SK-MEL-5 (cell line): ENCODE measurements at regions not wholly inside any gene's neighbourhood (a gene's known extent, or its start where the extent isn't known, plus 50 kb on each side); places are given as distances from the start of the nearest gene placed in this dataset.

Experiments used
- DNase-seq: peaks from one replicate; pipeline ENCODE4 v3.0.0-alpha.2; 2016; ENCODE audit warnings: low read depth, low spot score
- in situ Hi-C: cut with HindIII; loops from 2 replicates; pipeline ENCODE4 v1.10.0; 2016; ENCODE audit warnings: low sequenced_read_pairs, high pct_unique_total_duplicates, low pct_unique_long_range_greater_than_20kb

DNA sequence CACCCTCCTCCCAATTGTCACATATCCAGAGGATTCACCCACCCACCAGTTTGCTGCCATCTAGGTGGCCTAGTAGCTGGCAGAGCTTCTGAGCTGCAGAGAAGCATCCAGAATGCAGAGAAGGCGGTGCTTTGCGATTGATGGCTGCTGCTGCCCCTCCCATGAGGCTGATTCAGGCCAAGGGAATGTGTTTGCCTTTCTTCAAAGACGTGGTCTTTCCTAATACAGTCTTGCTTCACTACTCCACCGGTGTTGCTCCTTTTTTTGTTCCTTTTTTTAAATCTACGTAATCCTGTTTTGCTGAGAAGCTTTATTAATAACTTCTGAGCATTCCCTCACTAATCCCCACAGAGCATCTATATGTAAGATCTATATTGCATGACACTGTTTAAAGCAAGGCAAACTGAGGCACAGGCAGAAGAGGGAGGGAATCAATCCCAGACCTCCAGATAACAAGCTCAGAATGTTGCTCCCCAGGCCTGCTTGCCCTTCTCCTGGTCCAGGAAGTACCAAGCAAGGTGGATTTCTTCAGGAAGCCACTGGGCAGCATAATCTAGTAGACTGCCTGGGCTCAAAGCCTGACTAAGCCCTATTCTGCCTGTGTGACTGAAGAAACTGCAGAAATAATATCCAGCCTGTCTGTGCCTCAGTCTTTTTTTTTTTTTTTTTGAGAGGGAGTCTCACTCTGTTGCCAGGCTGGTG lies 275.5 kb upstream of the FMN2 start:
- DNase-seq, result peak; percentile 41
- in situ Hi-C loops, result no loop called here

DNA sequence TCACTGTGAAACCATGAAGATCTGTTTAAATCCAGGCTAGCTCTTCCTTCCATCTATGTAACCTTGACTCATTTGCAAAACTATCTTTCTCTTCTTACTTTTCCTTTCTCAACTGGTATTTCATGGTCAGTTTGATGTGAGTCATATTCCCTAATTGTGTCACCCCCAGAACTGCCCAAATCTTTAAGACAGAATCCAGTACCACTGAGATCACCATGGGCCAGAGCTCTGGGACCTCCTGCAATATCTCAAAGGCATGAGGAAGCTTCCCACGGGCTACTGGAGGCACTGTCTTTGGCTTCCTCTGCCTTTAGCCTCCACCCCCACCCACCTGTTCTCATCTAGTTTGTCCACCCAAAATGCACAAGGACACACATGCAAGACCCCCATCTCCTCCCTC lies 274.4 kb upstream of the FMN2 start:
- DNase-seq, result no peak
- in situ Hi-C loops, result no loop called here

DNA sequence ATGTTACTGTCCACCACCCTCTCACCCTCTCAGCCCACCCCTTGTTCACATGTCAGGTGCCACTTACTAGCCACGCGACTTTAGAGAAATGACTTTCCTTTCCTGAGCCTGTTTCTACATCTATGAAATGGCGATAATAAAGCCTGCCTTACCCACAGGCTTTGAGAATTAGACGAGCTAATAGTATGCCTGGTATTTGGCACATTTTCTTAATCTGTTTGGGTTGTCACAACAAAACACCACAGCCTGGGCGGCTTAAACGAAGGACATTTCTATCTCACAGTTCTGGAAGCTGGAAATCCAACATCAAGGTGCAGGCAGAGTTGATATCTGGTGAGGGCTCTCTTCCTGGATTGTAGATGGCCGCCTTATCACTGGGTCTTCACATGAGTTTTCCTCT lies 273.9 kb upstream of the FMN2 start:
- no peak for DNase-seq
- in situ Hi-C loops, result no loop called here

DNA sequence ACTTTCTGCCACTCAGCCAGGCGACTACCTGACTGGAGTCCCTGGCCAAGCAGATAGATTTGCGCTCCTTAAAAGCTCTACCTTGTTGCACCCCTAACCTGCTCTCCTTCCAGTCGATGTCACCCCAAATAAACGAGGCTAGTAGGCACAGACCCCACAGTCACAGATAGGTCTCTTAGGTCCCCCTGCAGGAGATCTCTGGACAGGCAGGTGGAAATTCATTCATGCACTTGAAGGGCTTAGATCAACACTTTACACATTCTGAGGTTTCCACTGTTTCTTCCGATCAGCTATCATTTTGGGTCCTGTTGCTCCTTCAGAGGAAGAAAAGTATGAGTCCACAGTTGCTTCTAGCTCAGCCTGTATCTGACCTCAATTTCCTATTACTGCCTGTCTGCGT lies 272.6 kb upstream of the FMN2 start:
- peak; percentile 30 for DNase-seq
- in situ Hi-C loops, result no loop called here

DNA sequence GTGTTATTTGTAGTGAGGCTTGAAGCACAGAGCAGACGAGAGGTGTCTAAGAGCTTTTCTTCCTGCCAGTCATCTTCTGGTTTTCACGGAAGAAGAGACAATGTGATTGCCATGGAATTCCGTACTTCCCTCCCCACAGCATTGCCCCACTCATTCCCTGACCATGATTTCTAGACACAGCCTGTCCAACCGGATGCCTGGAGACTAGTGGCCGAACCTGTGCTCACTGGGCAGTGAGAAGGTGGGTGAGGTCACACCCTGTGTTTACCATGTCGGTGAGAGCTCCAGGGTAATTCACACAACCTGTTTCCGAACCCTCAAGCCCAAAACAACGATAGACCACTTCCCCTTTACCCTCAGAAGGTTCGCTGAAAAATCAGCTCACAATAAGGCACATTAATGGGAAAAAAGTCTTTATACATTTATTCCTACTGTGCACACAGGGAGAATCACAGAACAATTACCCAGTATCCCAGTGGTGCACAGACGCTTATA lies 271.9 kb upstream of the FMN2 start:
- DNase-seq, result no peak
- in situ Hi-C loops, result no loop called here

DNA sequence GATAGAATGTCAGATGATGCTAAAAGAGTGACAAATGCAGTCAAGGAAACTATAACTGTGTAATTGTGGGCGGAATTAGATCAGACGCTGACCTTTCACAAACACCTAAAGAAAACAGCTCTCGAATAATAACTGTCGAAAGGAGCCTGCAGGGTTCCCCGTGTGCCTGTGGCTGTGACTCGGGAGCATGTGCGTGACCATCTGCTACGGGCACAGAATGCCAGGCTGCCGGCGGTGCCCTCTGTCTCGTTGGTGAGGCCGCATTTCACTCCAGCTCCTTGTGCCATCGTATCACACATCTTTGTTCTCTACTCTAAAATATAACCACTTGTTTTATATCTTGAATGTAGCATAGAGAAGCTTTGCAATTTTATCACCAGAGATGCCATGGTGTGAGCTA lies 267.8 kb upstream of the FMN2 start:
- in situ Hi-C loops, result no loop called here
- DNase-seq, result no peak

DNA sequence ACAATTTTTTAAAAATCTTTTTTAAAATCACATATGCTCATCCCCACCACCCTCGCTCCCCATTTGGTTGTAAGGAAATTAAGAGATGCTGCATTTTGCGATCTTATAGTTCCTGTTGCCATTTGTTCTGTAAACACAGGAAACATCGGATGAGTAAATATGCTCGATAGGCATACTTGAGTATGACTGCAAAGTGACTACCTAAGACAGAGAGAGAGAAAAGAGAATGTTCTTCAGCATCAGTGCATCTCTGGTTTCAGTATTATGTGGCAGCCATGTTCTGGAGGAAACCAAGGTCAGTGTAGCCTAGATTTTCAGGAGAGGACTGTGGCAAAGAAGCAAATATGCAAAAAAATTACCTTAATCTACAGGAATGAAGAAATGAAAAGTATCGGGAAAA lies 265.5 kb upstream of the FMN2 start:
- DNase-seq, result no peak
- in situ Hi-C loops, result no loop called here

DNA sequence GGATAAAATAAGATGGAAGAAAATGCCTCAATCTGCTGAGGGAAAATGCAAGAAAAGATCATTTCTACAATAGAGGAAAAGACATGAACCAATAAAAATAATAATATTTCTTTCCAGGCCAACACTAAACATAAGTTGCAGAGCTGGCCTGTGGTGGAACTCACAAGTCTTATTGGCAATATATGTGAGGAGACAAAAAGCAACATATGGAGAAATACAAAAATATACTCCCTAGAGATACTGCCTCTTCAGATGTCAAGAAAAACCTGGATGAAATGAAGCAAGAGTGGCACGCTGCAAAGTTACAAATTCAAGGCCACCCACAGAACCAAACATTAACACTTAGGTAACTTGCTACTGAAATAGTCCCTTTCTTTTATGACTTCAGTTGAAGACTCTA lies 264.9 kb upstream of the FMN2 start:
- in situ Hi-C loops, result no loop called here
- DNase-seq, result no peak

DNA sequence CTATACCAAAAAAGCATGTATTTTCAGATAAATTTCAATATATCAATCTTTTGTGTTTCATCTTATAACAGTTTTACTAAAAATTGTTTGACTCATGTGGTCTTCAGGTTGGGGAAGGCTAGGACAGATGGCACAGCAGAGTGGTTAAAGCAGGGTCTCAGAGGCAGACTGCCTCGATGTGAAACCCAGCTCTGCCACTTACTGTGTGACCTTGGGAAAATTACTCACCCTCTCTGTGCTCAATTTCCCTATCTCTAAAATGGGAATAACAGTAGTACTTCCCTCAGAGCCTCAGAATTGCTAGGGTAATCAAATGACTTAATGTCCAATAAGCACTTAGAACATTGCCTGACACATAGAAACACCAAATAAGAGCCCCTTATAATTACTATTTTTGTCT lies 262.1 kb upstream of the FMN2 start:
- in situ Hi-C loops, result no loop called here
- no peak for DNase-seq

DNA sequence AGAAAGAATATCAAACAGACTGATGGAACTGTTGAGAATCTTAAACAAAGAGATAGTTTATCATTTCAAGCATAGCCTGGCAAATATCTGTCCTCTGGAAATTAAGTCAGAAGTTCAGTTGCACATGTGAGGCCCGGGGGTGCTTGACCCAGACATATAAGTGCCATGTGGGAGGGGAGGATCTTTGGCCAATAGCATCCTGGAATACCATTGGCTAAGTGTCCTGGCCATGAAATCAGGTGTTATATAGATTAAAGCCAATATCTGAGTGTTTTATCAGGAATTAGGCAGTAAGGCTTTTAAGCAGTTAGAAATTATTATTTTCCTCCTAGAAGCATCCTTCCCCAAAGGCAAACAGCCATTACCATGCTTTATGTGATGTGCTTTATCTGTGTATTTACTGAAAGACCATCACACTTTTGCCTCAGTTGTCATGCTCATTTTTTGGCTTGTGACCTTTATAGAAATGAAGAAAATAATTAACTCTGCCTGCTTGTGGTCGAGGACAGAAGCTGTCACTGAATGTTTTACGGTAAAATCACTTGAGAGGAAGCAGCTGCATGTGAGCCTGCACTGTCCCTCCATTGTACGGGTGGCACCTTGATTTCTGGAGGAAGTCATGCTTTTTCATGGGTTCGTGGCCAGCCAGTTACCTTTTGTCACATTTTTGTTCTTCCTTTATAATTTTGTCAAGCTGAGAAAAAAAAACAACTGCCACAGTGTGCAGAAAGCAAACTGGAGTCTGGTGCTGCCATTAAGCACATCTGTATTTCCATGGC lies 259.9 kb upstream of the FMN2 start:
- in situ Hi-C loops, result no loop called here
- no peak for DNase-seq

DNA sequence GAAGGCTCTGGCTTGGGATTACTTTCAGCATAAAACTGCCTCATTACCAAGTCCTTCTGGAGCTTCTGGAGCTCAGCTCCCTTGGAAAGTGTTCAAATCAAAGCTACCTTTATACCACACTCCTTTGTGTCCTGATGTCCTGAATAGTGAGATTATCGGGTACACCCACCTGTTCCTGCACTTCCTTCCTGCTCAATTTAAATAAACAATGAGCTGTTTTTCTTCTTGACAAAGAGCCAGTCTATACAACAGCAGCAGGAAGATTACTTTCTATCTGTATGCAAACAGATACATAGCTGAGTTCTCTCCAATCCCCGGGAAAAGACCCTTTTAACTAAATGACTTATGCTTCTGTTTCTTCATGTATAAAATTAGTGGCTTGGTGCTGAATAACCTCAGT lies 258.0 kb upstream of the FMN2 start:
- in situ Hi-C loops, result no loop called here
- DNase-seq, result peak; percentile 10

DNA sequence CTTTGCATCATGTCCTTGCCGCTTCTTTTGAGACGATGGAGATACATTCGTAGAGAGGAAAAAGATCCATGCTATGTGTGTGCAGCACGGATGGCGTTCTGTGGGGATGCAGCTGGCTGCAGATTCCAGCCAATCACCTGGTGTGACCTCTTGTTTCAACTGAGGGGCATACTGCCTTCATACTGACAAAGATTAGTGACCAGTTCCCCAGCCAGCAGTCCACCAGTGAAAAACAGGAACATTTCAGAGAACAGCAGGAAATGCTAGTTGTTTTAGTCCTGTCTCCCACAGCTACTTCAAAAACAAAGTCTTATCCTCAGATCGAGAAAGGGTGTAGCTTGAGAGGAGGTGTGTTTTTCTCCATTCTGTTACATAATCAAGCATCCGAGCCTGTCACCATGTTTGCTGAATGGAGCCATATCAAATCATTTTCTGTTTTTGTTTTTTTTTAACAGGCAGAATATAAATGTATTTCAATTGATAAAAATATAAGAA lies 255.7 kb upstream of the FMN2 start:
- in situ Hi-C loops, result no loop called here
- no peak for DNase-seq

DNA sequence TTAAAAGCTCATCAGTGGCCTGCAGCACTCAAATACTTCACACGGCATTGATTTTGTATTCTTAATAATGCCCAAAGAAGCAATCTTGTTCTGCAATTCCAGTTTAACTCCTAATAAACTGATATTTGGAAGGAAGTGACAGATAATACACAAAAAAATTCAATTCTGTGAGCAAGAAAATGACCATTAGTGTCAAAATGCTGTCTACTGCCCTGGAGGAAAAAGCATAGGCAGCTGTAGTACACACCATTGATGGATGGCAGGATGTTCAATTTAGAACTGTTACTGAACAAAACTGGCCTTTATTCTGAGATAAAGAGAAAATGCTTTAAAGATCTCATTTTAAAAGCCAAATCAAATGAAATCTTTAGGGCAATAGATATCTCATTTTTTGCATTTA lies 251.3 kb upstream of the FMN2 start:
- DNase-seq, result no peak
- in situ Hi-C loops, result no loop called here

DNA sequence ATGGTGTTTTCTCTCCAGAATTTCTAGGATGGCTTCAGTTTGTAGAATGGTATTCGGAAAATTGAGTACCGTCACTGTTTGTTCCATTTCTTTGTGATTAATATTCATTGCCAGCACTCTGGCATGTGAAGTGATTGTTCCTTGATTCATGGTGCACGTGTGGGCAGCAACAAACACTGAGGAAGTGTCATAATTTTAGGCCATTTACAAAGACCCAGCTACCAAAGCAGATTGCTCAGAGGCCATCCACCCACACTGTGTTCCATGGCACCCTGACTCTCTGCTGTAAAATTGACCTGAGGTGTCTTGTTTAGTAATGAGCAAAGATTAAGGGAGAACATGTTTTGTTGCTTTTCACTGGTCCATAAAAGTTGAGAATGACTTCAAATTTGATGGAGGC lies 250.9 kb upstream of the FMN2 start:
- no peak for DNase-seq
- in situ Hi-C loops, result no loop called here

DNA sequence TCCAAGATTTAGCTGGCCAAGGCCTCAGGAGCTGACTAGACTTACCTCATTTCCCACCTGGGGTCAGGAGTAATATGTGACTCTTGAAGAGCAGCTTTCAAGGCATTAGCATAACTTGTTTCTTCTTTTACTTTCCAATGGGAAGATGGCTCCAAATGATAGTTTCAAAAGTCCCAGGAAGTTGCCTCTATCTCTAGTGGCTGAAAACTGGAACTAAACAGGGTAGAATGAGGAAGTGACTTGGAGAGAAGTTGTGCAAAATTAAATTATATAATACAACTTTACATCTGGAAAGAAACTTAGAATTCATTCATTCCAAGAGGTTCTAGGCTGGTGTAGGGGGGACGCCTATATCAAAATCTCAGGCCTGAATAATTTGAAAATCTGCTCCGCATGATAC lies 250.1 kb upstream of the FMN2 start:
- in situ Hi-C loops, result no loop called here
- no peak for DNase-seq

DNA sequence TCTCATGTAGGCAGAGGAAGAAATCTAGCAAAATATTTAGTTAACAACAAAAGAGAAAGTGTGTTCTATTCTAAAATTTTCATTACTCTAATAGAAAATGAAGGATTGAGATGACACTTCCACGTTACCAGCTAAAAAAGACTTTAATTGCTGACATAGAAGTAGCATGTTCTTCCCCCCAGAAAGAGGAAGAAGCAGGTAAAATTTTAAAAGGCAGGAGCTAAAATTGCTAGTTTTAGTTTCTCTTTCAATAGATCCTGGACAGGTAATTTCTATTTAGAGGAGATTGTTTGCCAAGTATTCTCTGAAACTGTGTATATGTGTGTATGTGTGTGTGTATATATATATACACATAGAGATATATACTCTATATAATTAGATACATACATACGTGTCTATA lies 248.1 kb upstream of the FMN2 start:
- in situ Hi-C loops, result no loop called here
- DNase-seq, result no peak

DNA sequence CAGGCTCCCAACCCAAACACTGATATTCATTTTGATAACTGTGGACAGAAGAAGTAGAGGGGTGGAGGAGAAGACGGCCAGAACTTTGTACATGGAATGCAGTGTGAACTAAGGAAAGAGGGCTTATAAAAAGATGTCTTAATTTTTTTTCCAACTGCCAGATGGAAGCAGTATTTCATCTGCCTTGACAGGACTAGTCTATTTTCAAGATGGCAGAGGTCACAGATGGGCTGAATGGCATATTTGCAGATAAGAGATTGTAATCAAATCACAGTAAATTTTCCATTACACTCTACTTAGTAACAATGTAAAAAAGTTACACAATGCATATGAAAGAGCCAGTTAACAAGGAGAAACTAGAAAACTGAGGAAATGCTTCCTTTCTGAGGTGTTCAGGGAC lies 246.8 kb upstream of the FMN2 start:
- in situ Hi-C loops, result no loop called here
- no peak for DNase-seq

DNA sequence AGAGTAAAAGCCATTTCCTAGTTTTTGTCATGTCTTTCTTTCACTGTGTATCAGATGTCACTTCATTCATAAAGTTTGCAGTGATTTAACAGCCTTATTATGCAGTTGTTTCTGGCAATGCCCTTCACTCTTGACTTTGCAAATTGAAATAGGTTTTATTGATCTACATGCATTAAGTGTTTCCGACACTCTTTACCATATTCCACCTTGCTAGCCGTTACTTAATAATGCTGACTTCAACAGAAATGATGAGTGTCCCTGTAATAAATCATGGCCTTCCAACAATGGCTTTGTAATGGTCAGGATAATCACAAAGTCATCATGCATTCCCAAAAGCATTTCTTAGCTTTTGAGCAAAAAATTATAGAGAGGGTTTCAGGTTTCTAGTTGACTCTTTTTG lies 236.8 kb upstream of the FMN2 start:
- no peak for DNase-seq
- in situ Hi-C loops, result no loop called here

DNA sequence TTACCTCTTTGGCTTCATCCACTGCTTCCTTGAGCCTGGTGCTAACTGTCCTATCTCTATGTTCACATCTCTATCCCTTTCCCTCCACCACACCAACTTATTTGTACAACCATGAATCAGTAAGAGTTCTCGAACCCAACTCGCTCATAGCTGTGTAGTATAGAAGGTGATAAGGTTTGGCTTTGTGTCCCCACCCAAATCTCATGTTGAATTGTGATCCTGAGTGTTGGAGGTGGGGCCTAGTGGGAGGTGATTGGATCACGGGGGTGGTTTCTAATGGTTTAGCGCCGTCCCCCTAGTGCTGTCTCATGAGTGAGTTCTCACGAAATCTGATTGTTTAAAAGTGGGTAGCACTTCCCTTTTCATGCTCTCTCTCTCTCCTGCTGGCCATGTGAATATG lies 235.6 kb upstream of the FMN2 start:
- in situ Hi-C loops, result no loop called here
- no peak for DNase-seq
